DND-41 (cell line): ENCODE measurements at regions not wholly inside any gene's neighbourhood (a gene's known extent, or its start where the extent isn't known, plus 50 kb on each side); places are given as distances from the start of the nearest gene placed in this dataset.

Source experiments
- ATAC-seq: fragments of 200-7000 bp; cut with Tn5 transposase; 3 replicates; pipeline ENCODE4 v1.9.1; 2021; ENCODE audit warnings: low read depth; ENCODE audit not compliant: insufficient read depth
- DNase-seq: peaks from one replicate; pipeline ENCODE4 v3.0.0-alpha.2; 2020
- H2AFZ ChIP-seq: 2 replicates; pipeline ENCODE4 v1.6.0; 2012; ENCODE audit warnings: low read depth, low read length
- H3K27ac ChIP-seq: 2 replicates; pipeline ENCODE4 v1.5.1; 2012; ENCODE audit warnings: low read length, inconsistent platforms
- H3K27me3 ChIP-seq: fragments of 200-600 bp; sonication (generic); 2 replicates; pipeline ENCODE4 v1.6.0; 2012; ENCODE audit warnings: low read length, mild to moderate bottlenecking, inconsistent platforms; ENCODE audit not compliant: insufficient read depth, poor library complexity
- H3K36me3 ChIP-seq: 2 replicates; pipeline ENCODE4 v1.5.1; 2012; ENCODE audit warnings: low read length, inconsistent platforms; ENCODE audit not compliant: insufficient read depth
- H3K4me1 ChIP-seq: 2 replicates; pipeline ENCODE4 v1.5.1; 2012; ENCODE audit warnings: mild to moderate bottlenecking, low read length; ENCODE audit not compliant: insufficient read depth
- H3K4me2 ChIP-seq: 2 replicates; pipeline ENCODE4 v1.6.0; 2012; ENCODE audit warnings: mild to moderate bottlenecking, moderate library complexity, low read length, inconsistent platforms; ENCODE audit not compliant: insufficient read depth
- H3K4me3 ChIP-seq, 2 experiments: fragments of 200-600 bp in 1 of 2; shearing (Covaris generic) in 1 of 2; 2 replicates each; pipeline ENCODE4 v1.5.1; 2012 to 2016; ENCODE audit warnings: inconsistent platforms in 2 of 2, low read length in 2 of 2, mild to moderate bottlenecking in 2 of 2, low read depth in 1 of 2, moderate library complexity in 1 of 2
- H3K79me2 ChIP-seq: 2 replicates; pipeline ENCODE4 v1.6.0; 2012; ENCODE audit warnings: low read length, inconsistent platforms; ENCODE audit not compliant: insufficient read depth
- H3K9ac ChIP-seq: 2 replicates; pipeline ENCODE4 v1.6.0; 2012; ENCODE audit warnings: low read depth, mild to moderate bottlenecking, inconsistent platforms, low read length, moderate library complexity
- H3K9me3 ChIP-seq: 2 replicates; pipeline ENCODE4 v1.5.1; 2012; ENCODE audit warnings: low read length, moderate library complexity, mild to moderate bottlenecking, inconsistent platforms; ENCODE audit not compliant: insufficient read depth, severe bottlenecking
- H4K20me1 ChIP-seq: 2 replicates; pipeline ENCODE4 v1.6.0; 2012; ENCODE audit warnings: low read length; ENCODE audit not compliant: insufficient read depth
- EZH2 ChIP-seq: IDR thresholded peaks from 3 replicates; pipeline ENCODE4 v1.6.1; 2012; ENCODE audit warnings: borderline replicate concordance, low read depth, mild to moderate bottlenecking, moderate library complexity, low read length, inconsistent platforms; ENCODE audit not compliant: severe bottlenecking
- TF ChIP-seq, protein P1 (sequence below): IDR thresholded peaks from 2 replicates; pipeline ENCODE4 v1.5.1; 2012; ENCODE audit warnings: borderline replicate concordance, low read length, moderate library complexity, mild to moderate bottlenecking; ENCODE audit not compliant: poor library complexity, severe bottlenecking; ENCODE audit errors: extremely low read depth

GRCh38 chrX:109831326-109831985 lies 98.4 kb upstream of the ACSL4 start:
- no peak overlapping the region for H3K27ac ChIP-seq
- TF ChIP-seq EZH2: no peak
- TF ChIP-seq, protein P1, sequence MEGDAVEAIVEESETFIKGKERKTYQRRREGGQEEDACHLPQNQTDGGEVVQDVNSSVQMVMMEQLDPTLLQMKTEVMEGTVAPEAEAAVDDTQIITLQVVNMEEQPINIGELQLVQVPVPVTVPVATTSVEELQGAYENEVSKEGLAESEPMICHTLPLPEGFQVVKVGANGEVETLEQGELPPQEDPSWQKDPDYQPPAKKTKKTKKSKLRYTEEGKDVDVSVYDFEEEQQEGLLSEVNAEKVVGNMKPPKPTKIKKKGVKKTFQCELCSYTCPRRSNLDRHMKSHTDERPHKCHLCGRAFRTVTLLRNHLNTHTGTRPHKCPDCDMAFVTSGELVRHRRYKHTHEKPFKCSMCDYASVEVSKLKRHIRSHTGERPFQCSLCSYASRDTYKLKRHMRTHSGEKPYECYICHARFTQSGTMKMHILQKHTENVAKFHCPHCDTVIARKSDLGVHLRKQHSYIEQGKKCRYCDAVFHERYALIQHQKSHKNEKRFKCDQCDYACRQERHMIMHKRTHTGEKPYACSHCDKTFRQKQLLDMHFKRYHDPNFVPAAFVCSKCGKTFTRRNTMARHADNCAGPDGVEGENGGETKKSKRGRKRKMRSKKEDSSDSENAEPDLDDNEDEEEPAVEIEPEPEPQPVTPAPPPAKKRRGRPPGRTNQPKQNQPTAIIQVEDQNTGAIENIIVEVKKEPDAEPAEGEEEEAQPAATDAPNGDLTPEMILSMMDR: no peak
- no peak overlapping the region for H3K4me2 ChIP-seq
- H3K36me3 ChIP-seq: no peaks in the 10 kb centered on the region
- no peaks in the 10 kb centered on the region for H3K79me2 ChIP-seq
- no peak overlapping the region for H3K9ac ChIP-seq
- H4K20me1 ChIP-seq: no peaks in the 10 kb centered on the region
- H3K9me3 ChIP-seq: no peaks in the 10 kb centered on the region
- ATAC-seq: no peak
- H3K4me1 ChIP-seq: no peaks in the 10 kb centered on the region
- no peak overlapping the region for H3K4me3 ChIP-seq
- no peak overlapping the region for H2AFZ ChIP-seq
- no peaks in the 10 kb centered on the region for H3K27me3 ChIP-seq
- DNase-seq: no peak

DNA sequence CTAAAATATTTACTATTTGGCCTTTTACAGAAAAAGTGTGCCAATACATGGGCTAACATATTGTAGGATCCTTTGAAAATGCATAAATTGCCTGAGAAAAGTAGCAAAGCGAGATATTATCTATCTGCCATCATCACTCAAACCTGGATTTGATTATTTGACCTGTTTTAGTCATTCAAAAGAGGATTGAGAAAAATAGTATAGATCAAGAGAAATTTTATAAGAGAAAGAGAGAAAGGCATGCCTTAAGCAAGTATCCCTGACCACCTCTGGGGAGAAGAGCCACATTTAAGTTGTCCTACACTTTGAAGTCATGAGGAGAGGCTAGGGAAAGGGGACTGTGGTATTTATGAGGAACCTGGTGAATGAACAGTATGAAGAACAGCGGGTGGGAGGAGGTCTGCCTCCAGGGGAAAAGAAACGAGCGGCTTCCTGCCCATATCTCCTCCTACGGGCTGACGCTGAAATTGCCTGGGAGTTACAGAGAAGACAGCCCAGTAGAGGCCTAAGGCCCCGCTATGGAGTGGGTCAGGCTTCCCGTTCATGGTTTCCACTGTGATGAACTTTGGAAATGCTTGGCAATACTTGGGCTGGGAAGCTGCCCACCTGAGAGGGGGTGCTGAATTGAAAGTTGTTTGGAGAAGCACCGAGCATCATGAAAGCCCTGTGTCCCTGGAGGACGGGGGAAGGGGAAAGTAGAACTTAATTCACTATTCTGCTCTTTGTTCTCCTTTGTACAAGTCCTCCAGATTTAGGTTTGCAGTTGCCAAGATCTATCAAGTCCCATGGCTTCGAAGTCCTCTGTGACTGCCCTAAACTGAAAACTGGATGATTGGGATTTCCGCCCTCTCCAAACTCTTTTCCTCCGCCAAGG lies 106.9 kb upstream of the ACSL4 start:
- Histone ChIP-seq H3K27ac (no peak overlapping the region), H3K9ac (no peak overlapping the region), H3K79me2 (no peaks in the 10 kb centered on the region), H3K4me3 (no peak overlapping the region), H4K20me1 (no peaks in the 10 kb centered on the region), H3K27me3 (no peaks in the 10 kb centered on the region), H3K4me2 (no peak overlapping the region), H3K4me1 (no peaks in the 10 kb centered on the region), H2AFZ (no peak overlapping the region), H3K9me3 (no peaks in the 10 kb centered on the region), H3K36me3 (no peaks in the 10 kb centered on the region)
- TF ChIP-seq, protein P1: no peak
- no peak for TF ChIP-seq EZH2
- no peak for ATAC-seq
- no peak for DNase-seq

DNA sequence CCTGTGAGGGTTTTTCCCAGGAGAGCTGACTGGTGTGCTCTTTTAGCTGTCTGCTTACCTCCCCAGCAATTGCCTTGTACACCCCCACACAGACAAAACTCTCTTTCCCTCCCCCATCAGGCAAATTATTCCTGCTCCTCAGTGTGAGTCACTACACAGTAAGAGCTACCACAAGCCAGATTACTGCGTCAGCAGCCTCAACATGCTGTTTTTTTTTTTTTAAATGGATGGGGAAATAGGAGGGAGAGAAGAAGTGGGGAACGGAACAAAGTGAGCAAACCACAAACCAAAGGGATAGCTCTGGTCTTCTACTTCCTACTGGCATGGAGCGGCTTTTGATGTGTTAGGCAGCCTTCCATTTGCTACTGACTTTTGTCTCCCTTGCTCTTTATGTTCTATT lies 107.5 kb upstream of the ACSL4 start:
- no peak overlapping the region for H3K4me3 ChIP-seq
- H3K4me2 ChIP-seq: no peak overlapping the region
- H3K79me2 ChIP-seq: no peaks in the 10 kb centered on the region
- no peak overlapping the region for H3K27ac ChIP-seq
- DNase-seq (no peak), ATAC-seq (no peak)
- TF ChIP-seq, protein P1: no peak
- no peak for TF ChIP-seq EZH2
- no peak overlapping the region for H3K9ac ChIP-seq
- H3K27me3 ChIP-seq: no peaks in the 10 kb centered on the region
- H4K20me1 ChIP-seq: no peaks in the 10 kb centered on the region
- no peaks in the 10 kb centered on the region for H3K4me1 ChIP-seq
- H3K36me3 ChIP-seq: no peaks in the 10 kb centered on the region
- no peak overlapping the region for H2AFZ ChIP-seq
- no peaks in the 10 kb centered on the region for H3K9me3 ChIP-seq
